ENCODE measurements at regions not wholly inside any gene's neighbourhood (a gene's known extent, or its start where the extent isn't known, plus 50 kb on each side); places are given as distances from the start of the nearest gene placed in this dataset.
A peak's percentile ranks its signal among the peaks of the same experiment; 100 is the strongest.
"Not testable (repeated sequence)": the region's sequence is repeated elsewhere in the genome, so short reads cannot be mapped to it uniquely, and the experiment has no call there.

DNA sequence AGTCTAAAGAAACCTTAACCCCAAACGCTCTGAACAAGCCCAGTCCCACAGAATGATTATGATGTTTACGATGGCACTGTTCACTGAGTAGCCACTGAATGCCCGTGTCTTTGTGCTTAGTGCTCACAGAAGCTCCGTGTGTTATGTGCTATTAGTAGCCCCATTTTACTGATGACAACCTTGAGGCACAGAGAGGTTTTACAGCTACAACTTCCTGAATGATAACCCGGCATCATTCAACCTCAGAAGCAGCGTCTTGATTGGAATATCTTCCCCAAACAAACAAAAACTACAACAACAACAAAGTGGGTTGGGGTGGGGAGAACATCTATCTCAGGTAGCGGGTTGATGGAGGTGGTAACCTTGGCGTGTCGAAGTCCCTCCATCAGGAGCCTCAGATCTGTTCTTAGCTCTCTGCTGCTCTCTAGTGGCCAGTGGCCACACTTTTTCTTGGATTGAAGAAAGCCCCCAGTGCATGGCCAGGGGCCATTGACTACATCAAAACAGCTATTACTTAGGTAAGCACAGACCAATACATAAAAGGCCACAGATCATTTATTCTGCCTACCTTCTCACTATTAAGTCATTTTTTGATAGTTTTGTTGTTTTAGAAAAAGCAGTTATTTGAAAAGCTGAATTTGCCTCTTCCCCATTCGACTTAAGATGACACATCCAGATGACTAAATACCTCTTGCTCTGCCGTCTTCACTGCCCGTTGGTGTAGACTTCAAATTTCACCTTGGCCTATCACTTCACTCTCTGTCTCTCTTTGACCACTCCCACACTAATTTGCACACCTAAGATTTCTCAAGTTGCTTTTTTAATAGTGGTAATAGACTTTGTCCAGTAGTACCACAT is 376.9 kb downstream of the GALC start:
- Mint-ChIP-seq H3K9me3 (peaks cover 31% of the 10 kb centered on the region), H3K36me3 (ENCODE audit: low read depth) (peaks cover 7% of the 10 kb centered on the region), H3K27me3 (ENCODE audit: insufficient read depth) (no peaks in the 10 kb centered on the region), H3K4me3 (no peak overlapping the region), H3K27ac (no peak overlapping the region), H3K4me1 (peaks cover 13% of the 10 kb centered on the region)
- H3K4me1 ChIP-seq (ENCODE audit: control insufficient read depth, insufficient read depth, low read length): no peaks in the 10 kb centered on the region
- H3K9me3 ChIP-seq (ENCODE audit: control insufficient read depth, low read length): peaks cover 38% of the 10 kb centered on the region
- peak; percentile 93 for DNase-seq
- H3K27ac ChIP-seq (ENCODE audit: low read depth, low read length): no peak overlapping the region
- no peak overlapping the region for H3K4me3 ChIP-seq (ENCODE audit: low read length)
- H3K9ac ChIP-seq (ENCODE audit: extremely low read depth, low read length, poor library complexity, severe bottlenecking): no peak overlapping the region
- TF ChIP-seq, protein P1, sequence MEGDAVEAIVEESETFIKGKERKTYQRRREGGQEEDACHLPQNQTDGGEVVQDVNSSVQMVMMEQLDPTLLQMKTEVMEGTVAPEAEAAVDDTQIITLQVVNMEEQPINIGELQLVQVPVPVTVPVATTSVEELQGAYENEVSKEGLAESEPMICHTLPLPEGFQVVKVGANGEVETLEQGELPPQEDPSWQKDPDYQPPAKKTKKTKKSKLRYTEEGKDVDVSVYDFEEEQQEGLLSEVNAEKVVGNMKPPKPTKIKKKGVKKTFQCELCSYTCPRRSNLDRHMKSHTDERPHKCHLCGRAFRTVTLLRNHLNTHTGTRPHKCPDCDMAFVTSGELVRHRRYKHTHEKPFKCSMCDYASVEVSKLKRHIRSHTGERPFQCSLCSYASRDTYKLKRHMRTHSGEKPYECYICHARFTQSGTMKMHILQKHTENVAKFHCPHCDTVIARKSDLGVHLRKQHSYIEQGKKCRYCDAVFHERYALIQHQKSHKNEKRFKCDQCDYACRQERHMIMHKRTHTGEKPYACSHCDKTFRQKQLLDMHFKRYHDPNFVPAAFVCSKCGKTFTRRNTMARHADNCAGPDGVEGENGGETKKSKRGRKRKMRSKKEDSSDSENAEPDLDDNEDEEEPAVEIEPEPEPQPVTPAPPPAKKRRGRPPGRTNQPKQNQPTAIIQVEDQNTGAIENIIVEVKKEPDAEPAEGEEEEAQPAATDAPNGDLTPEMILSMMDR (conservative IDR thresholded peaks at IDR 0.05): peak; percentile 95
- WGBS, 2 experiments (ENCODE audit: insufficient coverage in 1 of 2, insufficient read length in 1 of 2): 74 to 93% methylated on average over 7 to 12 of the region's 12 CpGs
- no peaks in the 10 kb centered on the region for H3K27me3 ChIP-seq (ENCODE audit: control insufficient read depth, insufficient read depth, low read length, poor library complexity, severe bottlenecking)
- H3K36me3 ChIP-seq (ENCODE audit: control insufficient read depth, insufficient read depth, low read length): no peaks in the 10 kb centered on the region

DNA sequence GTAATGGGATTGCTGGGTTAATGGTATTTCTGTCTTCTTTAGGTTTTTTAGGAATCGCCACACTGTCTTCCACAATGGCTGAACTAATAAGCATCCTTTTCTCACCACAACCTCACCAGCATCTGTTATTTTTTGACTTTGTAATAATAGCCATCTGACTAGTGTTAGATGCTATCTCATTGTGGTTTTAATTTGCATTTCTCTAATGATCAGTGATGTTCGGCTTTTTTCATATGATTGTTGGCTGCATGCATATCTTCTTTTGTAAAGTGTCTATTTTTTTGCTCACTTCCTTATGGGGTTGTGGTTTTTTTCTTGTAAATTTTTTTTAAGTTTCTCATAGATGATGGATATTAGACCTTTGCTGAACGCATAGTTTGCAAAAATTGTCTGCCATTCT is 377.9 kb downstream of the GALC start:
- H3K36me3 Mint-ChIP-seq (ENCODE audit: low read depth): peaks cover 2% of the 10 kb centered on the region
- WGBS, 2 experiments (ENCODE audit: insufficient coverage in 1 of 2, insufficient read length in 1 of 2): 97 to 100% methylated on average over 1 to 2 of the region's 3 CpGs
- peaks cover 21% of the 10 kb centered on the region for H3K9me3 Mint-ChIP-seq
- Histone ChIP-seq H3K36me3 (ENCODE audit: control insufficient read depth, insufficient read depth, low read length) (no peaks in the 10 kb centered on the region), H3K4me3 (ENCODE audit: low read length) (no peak overlapping the region), H3K9me3 (ENCODE audit: control insufficient read depth, low read length) (peaks cover 28% of the 10 kb centered on the region), H3K27me3 (ENCODE audit: control insufficient read depth, insufficient read depth, low read length, poor library complexity, severe bottlenecking) (no peaks in the 10 kb centered on the region), H3K27ac (ENCODE audit: low read depth, low read length) (no peak overlapping the region), H3K4me1 (ENCODE audit: control insufficient read depth, insufficient read depth, low read length) (no peaks in the 10 kb centered on the region), H3K9ac (ENCODE audit: extremely low read depth, low read length, poor library complexity, severe bottlenecking) (no peak overlapping the region)
- no peak overlapping the region for H3K27ac Mint-ChIP-seq
- no peak overlapping the region for H3K4me3 Mint-ChIP-seq
- H3K4me1 Mint-ChIP-seq: peaks cover 13% of the 10 kb centered on the region
- no peak for DNase-seq
- TF ChIP-seq, protein P1 (conservative IDR thresholded peaks at IDR 0.05): no peak
- H3K27me3 Mint-ChIP-seq (ENCODE audit: insufficient read depth): no peaks in the 10 kb centered on the region

DNA sequence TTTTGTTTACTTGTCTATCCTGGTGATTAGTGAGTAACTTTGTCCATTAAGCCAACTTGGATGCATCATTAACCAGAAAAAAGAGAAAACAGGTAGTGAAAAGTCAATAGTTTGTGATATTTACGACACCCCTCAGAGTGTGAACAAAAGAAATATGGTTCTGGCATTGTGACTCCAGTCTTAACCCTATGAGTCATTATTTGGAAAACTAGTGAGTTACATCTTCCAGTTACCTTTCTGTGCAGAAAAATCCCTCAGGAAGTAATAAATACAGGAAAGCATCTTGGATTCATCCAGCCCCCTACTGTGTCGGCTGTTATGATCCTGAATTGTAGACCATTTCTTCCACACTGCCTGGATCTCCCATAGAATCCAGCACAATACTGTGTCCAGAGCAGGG is 379.1 kb downstream of the GALC start:
- H3K27ac Mint-ChIP-seq: no peak overlapping the region
- no peaks in the 10 kb centered on the region for H3K27me3 Mint-ChIP-seq (ENCODE audit: insufficient read depth)
- no peak overlapping the region for H3K4me3 Mint-ChIP-seq
- H3K4me1 Mint-ChIP-seq: peaks cover 13% of the 10 kb centered on the region
- H3K4me3 ChIP-seq (ENCODE audit: low read length): no peak overlapping the region
- H3K36me3 Mint-ChIP-seq (ENCODE audit: low read depth): no peaks in the 10 kb centered on the region
- TF ChIP-seq, protein P1 (conservative IDR thresholded peaks at IDR 0.05): no peak
- H3K4me1 ChIP-seq (ENCODE audit: control insufficient read depth, insufficient read depth, low read length): no peaks in the 10 kb centered on the region
- H3K9me3 ChIP-seq (ENCODE audit: control insufficient read depth, low read length): peaks cover 19% of the 10 kb centered on the region
- no peak overlapping the region for H3K9ac ChIP-seq (ENCODE audit: extremely low read depth, low read length, poor library complexity, severe bottlenecking)
- no peak overlapping the region for H3K27ac ChIP-seq (ENCODE audit: low read depth, low read length)
- 86 to 98% methylated on average over 2 of the region's 2 CpGs for WGBS, 2 experiments (ENCODE audit: insufficient coverage in 1 of 2, insufficient read length in 1 of 2)
- DNase-seq: no peak
- no peaks in the 10 kb centered on the region for H3K36me3 ChIP-seq (ENCODE audit: control insufficient read depth, insufficient read depth, low read length)
- H3K27me3 ChIP-seq (ENCODE audit: control insufficient read depth, insufficient read depth, low read length, poor library complexity, severe bottlenecking): no peaks in the 10 kb centered on the region
- H3K9me3 Mint-ChIP-seq: peaks cover 16% of the 10 kb centered on the region

DNA sequence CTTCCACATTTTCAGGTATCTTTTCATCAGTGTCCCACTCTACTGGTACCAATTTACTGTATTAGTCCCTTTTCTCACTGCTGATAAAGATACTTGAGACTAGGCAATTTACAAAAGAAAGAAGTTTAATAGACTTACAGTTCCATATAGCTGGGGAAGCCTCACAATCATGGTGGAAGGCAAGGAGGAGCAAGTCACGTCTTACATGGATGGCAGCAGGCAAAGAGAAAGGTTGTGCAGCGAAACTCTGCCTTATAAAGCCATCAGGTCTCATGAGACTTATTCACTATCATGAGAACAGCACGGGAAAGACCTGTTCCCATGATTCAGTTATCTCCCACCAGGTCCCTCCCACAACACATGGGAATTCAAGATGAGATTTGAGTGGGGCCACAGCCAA is 385.9 kb downstream of the GALC start:
- H3K27ac ChIP-seq (ENCODE audit: low read depth, low read length); H3K4me3 ChIP-seq (ENCODE audit: low read length); H3K4me3 Mint-ChIP-seq; H3K27ac Mint-ChIP-seq; H3K9ac ChIP-seq (ENCODE audit: extremely low read depth, low read length, poor library complexity, severe bottlenecking); H3K27me3 Mint-ChIP-seq (ENCODE audit: insufficient read depth); H3K36me3 ChIP-seq (ENCODE audit: control insufficient read depth, insufficient read depth, low read length); DNase-seq; H3K4me1 ChIP-seq (ENCODE audit: control insufficient read depth, insufficient read depth, low read length); H3K27me3 ChIP-seq (ENCODE audit: control insufficient read depth, insufficient read depth, low read length, poor library complexity, severe bottlenecking); H3K4me1 Mint-ChIP-seq: not testable (repeated sequence)
- H3K9me3 ChIP-seq (ENCODE audit: control insufficient read depth, low read length): peaks cover 36% of the 10 kb centered on the region
- Mint-ChIP-seq H3K9me3 (peaks cover 45% of the 10 kb centered on the region), H3K36me3 (ENCODE audit: low read depth) (peaks cover 12% of the 10 kb centered on the region)
- WGBS, 2 experiments (ENCODE audit: insufficient coverage in 1 of 2, insufficient read length in 1 of 2): 88 to 89% methylated on average over 3 of the region's 3 CpGs

All from endodermal cell (in vitro differentiated cells).